HG03060 (cell line): ENCODE measurements at regions not wholly inside any gene's neighbourhood (a gene's known extent, or its start where the extent isn't known, plus 50 kb on each side); places are given as distances from the start of the nearest gene placed in this dataset.

Experiments
- ATAC-seq: cut with Tn5 transposase; IDR thresholded peaks from one replicate; pipeline ENCODE4 v1.9.1; 2021; ENCODE audit warnings: low read depth, moderate number of reproducible peaks; ENCODE audit not compliant: unreplicated experiment

- no peak for ATAC-seq
These were observed 190.8 kb upstream of the PARP11 start for GRCh38 chr12:4064008-4064407.

DNA sequence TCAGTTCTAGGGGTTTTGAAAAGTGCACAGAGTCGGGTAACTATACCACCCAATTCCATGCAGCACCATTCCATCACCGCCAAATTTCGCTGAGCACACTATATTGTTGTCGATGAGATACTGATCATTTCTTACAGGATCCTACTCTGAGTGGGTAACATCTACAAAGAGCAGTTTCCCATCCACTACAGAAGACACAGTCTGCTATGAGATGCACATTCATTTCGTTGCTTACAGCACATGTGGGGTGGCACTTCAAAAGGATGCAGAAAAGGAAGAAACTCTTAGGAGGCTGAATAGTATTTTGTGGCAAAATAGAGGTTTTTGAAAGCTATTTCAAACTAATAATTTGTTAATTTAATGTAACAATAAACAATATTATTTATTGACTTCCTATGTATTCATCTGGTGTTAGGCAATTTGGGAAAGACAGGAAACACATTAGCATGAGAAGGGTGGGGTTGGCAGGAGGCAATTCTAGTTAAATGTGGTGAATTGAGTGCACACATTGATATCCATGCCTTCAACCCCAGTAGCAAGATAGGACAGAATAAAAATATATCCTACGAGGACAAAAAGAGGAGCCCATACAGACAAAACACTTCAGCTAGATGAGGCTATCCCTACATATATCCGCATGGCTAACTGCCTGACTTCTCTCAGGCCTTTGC, 186.8 kb upstream of the PARP11 start:
- no peak for ATAC-seq

DNA sequence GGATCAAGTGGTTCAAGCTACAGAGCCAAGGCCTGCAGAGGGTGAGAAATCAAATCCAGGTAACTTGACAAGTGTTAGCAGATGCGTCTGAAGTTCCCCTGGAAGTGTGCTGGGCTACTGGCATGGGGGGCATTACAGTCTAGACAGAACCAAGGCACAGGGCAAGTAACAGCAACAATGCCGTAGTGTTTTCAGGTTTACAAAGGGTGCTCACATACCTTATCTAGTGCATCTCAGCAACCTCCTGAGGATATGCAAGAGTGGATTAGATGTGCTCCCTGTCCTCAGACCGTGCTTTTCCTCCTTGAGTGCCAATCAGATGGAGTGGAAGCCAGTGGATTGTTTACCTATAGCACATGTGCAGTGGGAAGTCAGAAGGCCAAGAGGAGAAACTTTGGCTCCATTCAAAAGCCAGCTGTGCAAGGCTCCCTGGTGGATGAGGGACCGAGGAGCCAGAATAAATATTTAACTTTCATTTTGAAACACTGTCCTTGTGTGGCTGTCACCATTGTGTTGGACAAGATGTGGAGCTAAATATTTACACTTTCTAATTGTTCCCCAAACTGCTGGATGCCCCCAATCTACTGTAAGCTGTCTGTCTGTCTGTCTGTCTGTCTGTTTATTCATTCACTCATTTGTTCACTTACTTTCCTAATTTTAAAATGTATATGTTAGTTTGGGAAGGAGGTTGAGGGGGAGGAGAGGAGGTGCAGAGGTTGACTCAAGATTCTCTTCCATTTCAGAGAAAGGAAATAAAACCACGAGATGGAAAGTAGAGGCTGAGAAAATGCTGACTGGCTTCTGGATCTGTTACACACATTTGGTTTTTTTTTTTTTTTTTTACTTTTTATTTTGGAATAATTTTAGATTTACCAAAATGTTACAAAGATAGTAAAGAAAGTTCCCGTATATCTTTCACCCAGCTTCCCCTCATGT, 184.0 kb upstream of the PARP11 start:
- ATAC-seq = no peak

- no peak for ATAC-seq
These were observed 181.4 kb upstream of the PARP11 start for GRCh38 chr12:4054630-4055029.

DNA sequence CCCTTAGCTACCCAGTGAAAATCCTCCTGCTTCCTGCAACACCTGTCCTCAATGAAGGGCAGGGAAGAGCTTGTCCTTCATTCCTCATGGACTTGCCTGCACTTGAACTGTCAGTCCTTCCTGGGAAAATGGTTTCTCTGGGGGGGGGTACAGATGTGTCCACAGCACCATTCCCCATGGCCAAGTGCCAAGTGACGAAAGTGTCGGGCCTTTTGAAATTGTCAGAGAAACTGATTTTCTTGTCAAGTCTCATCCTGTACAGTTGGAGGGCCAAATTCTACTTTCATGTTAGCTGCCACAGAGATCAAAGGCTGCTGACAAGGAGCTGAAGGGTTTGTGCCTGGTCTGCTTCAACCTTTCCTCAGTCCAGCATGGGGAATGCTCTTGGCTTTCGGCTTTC, 179.5 kb upstream of the PARP11 start:
- ATAC-seq = no peak

DNA sequence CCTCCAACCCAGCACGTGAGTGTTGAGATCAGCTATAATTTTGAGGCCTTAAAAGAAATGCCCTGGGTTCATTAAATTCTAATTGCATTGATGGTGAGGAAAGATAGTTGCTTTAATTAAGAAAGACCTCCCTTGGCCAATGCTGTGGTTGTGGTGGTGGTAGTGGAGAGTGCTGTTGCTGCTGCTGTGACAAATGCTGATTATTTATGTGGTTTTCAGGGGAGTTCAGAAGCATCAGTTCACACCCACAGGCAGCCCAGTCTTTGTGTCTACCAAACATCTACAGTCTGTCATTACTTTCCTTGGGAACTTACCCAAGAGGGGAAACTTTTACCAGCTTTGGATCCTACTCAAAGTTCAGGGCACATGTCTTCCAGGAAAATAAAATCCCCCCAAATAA, 178.4 kb upstream of the PARP11 start:
- no peak for ATAC-seq

- ATAC-seq = no peak
These were observed 177.1 kb upstream of the PARP11 start for GRCh38 chr12:4050340-4050739.

DNA sequence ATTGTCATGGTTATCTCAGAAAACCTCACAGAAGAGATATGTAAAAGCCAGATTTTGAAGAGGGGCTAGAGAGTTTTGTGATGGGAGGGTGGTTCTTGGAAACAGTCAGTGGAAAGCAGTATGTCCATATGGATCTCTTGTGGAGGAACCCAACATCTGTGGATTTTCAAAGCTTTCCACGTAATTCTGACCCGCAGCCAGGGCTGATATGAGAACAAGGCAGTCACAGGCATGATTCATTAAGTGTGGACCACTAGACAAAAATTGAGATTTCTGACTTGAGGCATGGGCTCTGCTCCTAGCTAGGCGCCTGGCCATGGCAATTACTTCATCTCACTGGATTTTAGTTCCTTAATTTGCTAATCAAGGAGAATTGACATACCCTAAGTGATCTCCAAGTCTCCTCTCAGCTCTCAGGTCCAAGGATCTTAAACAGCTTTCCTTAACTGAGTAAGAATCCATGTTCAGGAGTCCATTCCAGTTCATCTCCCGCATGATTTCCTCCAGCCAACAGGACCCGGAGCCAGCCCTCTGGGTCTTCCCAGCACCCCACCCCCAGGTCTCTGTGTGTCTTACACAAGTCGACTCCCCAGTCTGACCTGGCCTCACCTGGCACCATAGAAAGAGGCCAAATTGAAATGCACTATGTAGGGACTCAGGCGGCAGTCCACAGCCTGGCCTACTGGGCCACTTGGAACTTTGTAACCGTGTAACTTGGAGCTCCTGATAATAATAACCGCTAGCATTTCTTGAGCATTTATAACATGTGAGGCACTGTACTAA, 176.3 kb upstream of the PARP11 start:
- ATAC-seq = no peak

DNA sequence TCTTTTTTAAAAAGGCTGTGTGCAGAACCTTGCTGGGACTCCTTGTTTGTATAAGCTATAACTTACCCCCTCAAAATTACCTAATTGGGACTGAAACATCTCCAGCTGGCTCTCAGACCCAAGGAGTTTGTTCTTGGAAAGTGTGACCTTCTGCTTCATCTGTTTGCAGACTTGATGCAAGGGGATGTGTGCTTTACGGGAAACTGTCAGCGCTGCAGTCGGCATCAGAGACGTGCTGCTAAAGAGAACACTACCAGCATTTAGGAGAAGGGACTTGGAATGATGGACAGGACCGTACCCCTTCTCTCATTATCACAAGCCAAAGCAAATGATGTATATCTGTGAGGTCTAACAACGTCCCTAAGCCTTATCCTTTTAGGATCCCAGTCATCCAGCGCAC, 174.2 kb upstream of the PARP11 start:
- ATAC-seq = no peak

DNA sequence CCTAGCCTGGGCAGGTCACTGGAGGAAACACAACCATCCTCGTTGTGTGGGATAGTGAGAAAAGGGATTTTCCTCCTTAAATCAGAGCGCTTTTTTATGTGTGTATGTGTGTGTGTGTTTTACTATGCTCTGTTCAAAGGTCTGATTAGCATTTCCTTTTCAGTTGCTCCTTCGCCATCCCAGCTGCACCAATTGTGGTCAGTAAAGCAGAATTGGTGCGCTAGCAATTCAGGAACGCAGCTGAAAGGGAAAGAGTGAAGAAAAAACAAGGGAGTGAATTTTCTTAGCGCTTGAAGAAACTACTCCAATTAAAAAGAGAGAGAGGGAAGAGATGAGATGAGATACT, 173.3 kb upstream of the PARP11 start:
- ATAC-seq = no peak

GRCh38 chr12:4045786-4046494, 172.7 kb upstream of the PARP11 start:
- ATAC-seq = no peak

GRCh38 chr12:4044736-4045730, 171.8 kb upstream of the PARP11 start:
- ATAC-seq = no peak

DNA sequence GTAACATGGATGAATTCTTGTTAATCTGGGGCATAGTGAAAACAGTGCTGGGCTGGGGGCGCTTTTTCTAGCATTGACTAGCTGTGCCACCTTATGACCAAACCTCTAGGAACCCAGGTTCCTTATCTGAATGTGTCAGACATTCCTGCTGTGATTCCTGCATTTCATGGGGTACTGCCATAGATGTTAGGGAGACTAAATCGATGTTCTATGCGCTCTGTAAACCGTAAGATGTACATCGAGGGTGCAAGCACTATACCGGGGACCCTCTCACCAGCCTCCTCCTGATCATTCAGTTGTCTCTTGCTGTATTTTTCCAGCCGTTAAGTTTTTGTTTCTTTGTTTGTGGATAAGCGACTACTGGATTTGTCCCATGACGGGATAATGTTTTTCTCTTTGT, 170.9 kb upstream of the PARP11 start:
- ATAC-seq = no peak

GRCh38 chr12:4041187-4041885, 168.1 kb upstream of the PARP11 start:
- no peak for ATAC-seq

DNA sequence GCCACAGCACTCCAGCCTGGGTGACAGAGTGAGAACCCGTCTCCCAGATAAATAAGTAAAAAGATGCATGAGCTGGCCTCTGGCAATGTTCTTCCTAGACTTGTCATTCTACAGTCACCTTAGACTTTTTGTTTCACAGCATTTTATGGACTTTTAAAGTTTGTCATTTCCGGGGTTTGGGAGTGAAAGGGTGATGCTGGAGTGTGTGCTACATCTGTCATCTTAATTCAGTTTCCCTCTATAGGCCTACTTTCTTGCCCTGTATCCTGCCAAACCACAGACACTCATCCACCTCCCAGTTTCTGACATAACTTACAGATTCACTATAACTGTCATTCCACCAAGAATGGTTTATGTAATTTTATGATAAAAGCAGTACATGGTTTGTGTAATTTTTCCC, 166.7 kb upstream of the PARP11 start:
- ATAC-seq = no peak

- ATAC-seq = no peak
These were observed 164.6 kb upstream of the PARP11 start for GRCh38 chr12:4037747-4038312.

DNA sequence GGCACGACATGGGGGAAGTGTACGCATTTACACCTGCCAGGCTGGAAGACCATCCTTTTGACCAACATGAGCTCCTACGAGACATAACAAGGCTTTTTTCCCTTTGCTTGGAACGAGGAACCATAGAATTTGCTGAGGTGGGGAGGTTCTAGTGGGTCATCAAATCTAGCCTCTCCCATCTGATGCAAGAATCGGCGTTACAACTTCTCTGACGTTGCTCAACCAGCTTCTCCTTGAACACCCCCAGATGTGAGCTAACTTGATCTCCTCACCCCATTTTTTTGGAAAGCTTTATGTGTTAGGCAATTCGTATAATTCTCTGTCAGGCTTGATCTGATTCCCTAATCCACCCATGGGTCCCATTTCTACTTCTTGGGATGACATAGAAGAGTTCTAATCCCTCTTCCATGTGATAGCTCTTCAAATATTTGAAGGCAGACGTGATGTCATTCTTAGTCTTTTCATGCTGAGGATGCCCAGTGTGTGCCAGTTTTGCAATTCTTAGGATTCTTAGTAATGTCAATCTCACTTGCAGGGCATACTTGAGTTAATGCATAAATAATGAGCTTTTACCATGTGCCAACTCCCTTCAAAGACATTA, 163.6 kb upstream of the PARP11 start:
- no peak for ATAC-seq

DNA sequence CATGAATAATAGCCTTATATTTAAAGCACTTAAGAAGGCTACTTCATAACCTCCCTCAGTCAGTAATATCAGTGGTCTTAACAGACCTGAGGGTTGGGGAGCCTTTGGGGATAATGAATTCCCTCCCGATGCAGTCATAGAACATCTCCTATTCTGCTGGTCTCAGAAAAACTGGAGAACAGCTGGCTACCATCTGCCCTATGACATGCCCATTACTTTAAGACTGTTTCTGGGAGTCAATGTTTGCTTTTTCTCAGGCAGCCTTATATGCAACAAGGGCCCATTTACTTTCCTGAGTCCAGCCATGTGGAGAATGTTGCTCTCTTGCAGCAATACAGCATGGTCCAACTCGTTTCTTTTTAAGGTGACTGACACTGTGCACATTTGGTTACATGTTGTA, 161.7 kb upstream of the PARP11 start:
- ATAC-seq = no peak
